ENCODE measurements at regions not wholly inside any gene's neighbourhood (a gene's known extent, or its start where the extent isn't known, plus 50 kb on each side); places are given as distances from the start of the nearest gene placed in this dataset.

- Histone ChIP-seq H3K36me3 (no peaks in the 10 kb centered on the region), H3K27me3 (peaks cover 0 to 4% (median 0%) of the 10 kb centered on the region in 7 donors), H3K27ac (no peak overlapping the region), H3K4me1 (peaks cover 0 to 11% (median 3%) of the 10 kb centered on the region in 9 donors), H3K9me3 (no peaks in the 10 kb centered on the region), H3K4me3 (no peak overlapping the region)
- ATAC-seq (peak in 1 of 8 donors; percentile 42), DNase-seq (no peak)
- intact Hi-C loops (cut with DNase I), result no loop called here
- TF ChIP-seq CTCF (IDR thresholded peaks at IDR 0.05), result no peak
These were observed 445.2 kb downstream of the IRS1 start for GRCh38 chr2:226354434-226354833.

- intact Hi-C loops (cut with DNase I), result no loop called here
- DNase-seq (no peak), ATAC-seq (no peak)
- no peak overlapping the region for H3K27ac ChIP-seq
- no peak for TF ChIP-seq CTCF (IDR thresholded peaks at IDR 0.05)
- WGBS, 2 donors, result 68 to 79% methylated on average over 6 of the region's 6 CpGs
- no peaks in the 10 kb centered on the region for H3K27me3 ChIP-seq
- no peaks in the 10 kb centered on the region for H3K36me3 ChIP-seq
- H3K4me1 ChIP-seq, result peaks cover 0 to 11% (median 3%) of the 10 kb centered on the region in 9 donors
- H3K9me3 ChIP-seq, result no peaks in the 10 kb centered on the region
- H3K4me3 ChIP-seq, result no peak overlapping the region
These were observed 446.6 kb downstream of the IRS1 start for GRCh38 chr2:226352941-226353560.

GRCh38 chr2:226351711-226352110 is 447.9 kb downstream of the IRS1 start:
- Histone ChIP-seq H3K36me3 (no peaks in the 10 kb centered on the region), H3K27me3 (no peaks in the 10 kb centered on the region), H3K4me1 (peaks cover 0 to 11% (median 3%) of the 10 kb centered on the region in 9 donors), H3K4me3 (no peak overlapping the region), H3K27ac (no peak overlapping the region), H3K9me3 (no peaks in the 10 kb centered on the region)
- ATAC-seq, result no peak
- WGBS, 2 donors, result 61% methylated on average over 2 of the region's 2 CpGs
- intact Hi-C loops (cut with DNase I), result no loop called here
- TF ChIP-seq CTCF (IDR thresholded peaks at IDR 0.05), result no peak
- no peak for DNase-seq

GRCh38 chr2:226339616-226340015 is 460.0 kb downstream of the IRS1 start:
- DNase-seq (no peak), ATAC-seq (no peak)
- H3K27ac ChIP-seq, result no peak overlapping the region
- intact Hi-C loops (cut with DNase I), result no loop called here
- H3K27me3 ChIP-seq, result no peaks in the 10 kb centered on the region
- H3K4me3 ChIP-seq, result no peak overlapping the region
- no peaks in the 10 kb centered on the region for H3K36me3 ChIP-seq
- no peak for TF ChIP-seq CTCF (IDR thresholded peaks at IDR 0.05)
- no peaks in the 10 kb centered on the region for H3K4me1 ChIP-seq
- no peaks in the 10 kb centered on the region for H3K9me3 ChIP-seq
